ENCODE measurements at regions not wholly inside any gene's neighbourhood (a gene's known extent, or its start where the extent isn't known, plus 50 kb on each side); places are given as distances from the start of the nearest gene placed in this dataset.

GRCh38 chr12:75636607-75637006 lies 125.2 kb upstream of the KRR1 start:
- no peaks in the 10 kb centered on the region for H3K36me3 ChIP-seq (ENCODE audit: control insufficient read depth in 3 of 3, insufficient read depth in 3 of 3, low read length in 3 of 3)
- peaks cover 0 to under 1% (median 0%) of the 10 kb centered on the region in 3 donors for H3K9me3 ChIP-seq (ENCODE audit: control insufficient read depth in 3 of 3, low read length in 3 of 3)
- H3K27me3 ChIP-seq (ENCODE audit: control insufficient read depth in 3 of 3, insufficient read depth in 3 of 3, low read length in 3 of 3) = no peaks in the 10 kb centered on the region
- no peak overlapping the region for H3K9ac ChIP-seq (ENCODE audit: low read depth in 1 of 3, low read length in 3 of 3)
- H3K4me1 ChIP-seq (ENCODE audit: control insufficient read depth in 3 of 3, insufficient read depth in 3 of 3, low read length in 3 of 3) = no peaks in the 10 kb centered on the region
- H3K4me3 ChIP-seq (ENCODE audit: low read length in 3 of 3) = no peak overlapping the region
- no peak overlapping the region for H3K27ac ChIP-seq (ENCODE audit: low read depth, low read length)

- Histone ChIP-seq H3K9me3 (ENCODE audit: control insufficient read depth in 3 of 3, low read length in 3 of 3) (peaks cover 0 to 2% (median 0%) of the 10 kb centered on the region in 3 donors), H3K27ac (ENCODE audit: low read depth, low read length) (no peak overlapping the region), H3K27me3 (ENCODE audit: control insufficient read depth in 3 of 3, insufficient read depth in 3 of 3, low read length in 3 of 3) (no peaks in the 10 kb centered on the region), H3K4me1 (ENCODE audit: control insufficient read depth in 3 of 3, insufficient read depth in 3 of 3, low read length in 3 of 3) (no peaks in the 10 kb centered on the region), H3K9ac (ENCODE audit: low read depth in 1 of 3, low read length in 3 of 3) (no peak overlapping the region), H3K4me3 (ENCODE audit: low read length in 3 of 3) (no peak overlapping the region), H3K36me3 (ENCODE audit: control insufficient read depth in 3 of 3, insufficient read depth in 3 of 3, low read length in 3 of 3) (no peaks in the 10 kb centered on the region)
Measured at GRCh38 chr12:75635606-75636444, 124.4 kb upstream of the KRR1 start.

GRCh38 chr12:75634244-75635222 lies 123.1 kb upstream of the KRR1 start:
- no peak overlapping the region for H3K27ac ChIP-seq (ENCODE audit: low read depth, low read length)

GRCh38 chr12:75633789-75634188 lies 122.4 kb upstream of the KRR1 start:
- Histone ChIP-seq H3K27ac (ENCODE audit: low read depth, low read length) (no peak overlapping the region), H3K4me3 (ENCODE audit: low read length in 3 of 3) (no peak overlapping the region), H3K27me3 (ENCODE audit: control insufficient read depth in 3 of 3, insufficient read depth in 3 of 3, low read length in 3 of 3) (no peaks in the 10 kb centered on the region)

More at GRCh38 chr12:75634244-75635222, 123.1 kb upstream of the KRR1 start:
- no peaks in the 10 kb centered on the region for H3K36me3 ChIP-seq (ENCODE audit: control insufficient read depth in 3 of 3, insufficient read depth in 3 of 3, low read length in 3 of 3)
- H3K9me3 ChIP-seq (ENCODE audit: control insufficient read depth in 3 of 3, low read length in 3 of 3) = peaks cover 0 to 4% (median 0%) of the 10 kb centered on the region in 3 donors
- H3K27me3 ChIP-seq (ENCODE audit: control insufficient read depth in 3 of 3, insufficient read depth in 3 of 3, low read length in 3 of 3) = no peaks in the 10 kb centered on the region
- no peak overlapping the region for H3K4me3 ChIP-seq (ENCODE audit: low read length in 3 of 3)
- no peak overlapping the region for H3K9ac ChIP-seq (ENCODE audit: low read depth in 1 of 3, low read length in 3 of 3)
- H3K4me1 ChIP-seq (ENCODE audit: control insufficient read depth in 3 of 3, insufficient read depth in 3 of 3, low read length in 3 of 3) = no peaks in the 10 kb centered on the region

GRCh38 chr12:75632442-75632841 lies 121.0 kb upstream of the KRR1 start:
- Histone ChIP-seq H3K27ac (ENCODE audit: low read depth, low read length) (no peak overlapping the region), H3K9ac (ENCODE audit: low read depth in 1 of 3, low read length in 3 of 3) (no peak overlapping the region), H3K9me3 (ENCODE audit: control insufficient read depth in 3 of 3, low read length in 3 of 3) (peaks cover 0 to 4% (median 0%) of the 10 kb centered on the region in 3 donors), H3K4me1 (ENCODE audit: control insufficient read depth in 3 of 3, insufficient read depth in 3 of 3, low read length in 3 of 3) (no peaks in the 10 kb centered on the region), H3K27me3 (ENCODE audit: control insufficient read depth in 3 of 3, insufficient read depth in 3 of 3, low read length in 3 of 3) (no peaks in the 10 kb centered on the region), H3K36me3 (ENCODE audit: control insufficient read depth in 3 of 3, insufficient read depth in 3 of 3, low read length in 3 of 3) (no peaks in the 10 kb centered on the region), H3K4me3 (ENCODE audit: low read length in 3 of 3) (no peak overlapping the region)

More at GRCh38 chr12:75633789-75634188, 122.4 kb upstream of the KRR1 start:
- Histone ChIP-seq H3K36me3 (ENCODE audit: control insufficient read depth in 3 of 3, insufficient read depth in 3 of 3, low read length in 3 of 3) (no peaks in the 10 kb centered on the region), H3K9ac (ENCODE audit: low read depth in 1 of 3, low read length in 3 of 3) (no peak overlapping the region), H3K9me3 (ENCODE audit: control insufficient read depth in 3 of 3, low read length in 3 of 3) (peaks cover 0 to 4% (median 0%) of the 10 kb centered on the region in 3 donors), H3K4me1 (ENCODE audit: control insufficient read depth in 3 of 3, insufficient read depth in 3 of 3, low read length in 3 of 3) (no peaks in the 10 kb centered on the region)

- Histone ChIP-seq H3K9me3 (ENCODE audit: control insufficient read depth in 3 of 3, low read length in 3 of 3) (peaks cover 0 to 4% (median 0%) of the 10 kb centered on the region in 3 donors), H3K27ac (ENCODE audit: low read depth, low read length) (no peak overlapping the region), H3K9ac (ENCODE audit: low read depth in 1 of 3, low read length in 3 of 3) (no peak overlapping the region), H3K27me3 (ENCODE audit: control insufficient read depth in 3 of 3, insufficient read depth in 3 of 3, low read length in 3 of 3) (no peaks in the 10 kb centered on the region), H3K4me1 (ENCODE audit: control insufficient read depth in 3 of 3, insufficient read depth in 3 of 3, low read length in 3 of 3) (no peaks in the 10 kb centered on the region), H3K4me3 (ENCODE audit: low read length in 3 of 3) (no peak overlapping the region), H3K36me3 (ENCODE audit: control insufficient read depth in 3 of 3, insufficient read depth in 3 of 3, low read length in 3 of 3) (no peaks in the 10 kb centered on the region)
Measured at GRCh38 chr12:75631831-75632230, 120.4 kb upstream of the KRR1 start.

- Histone ChIP-seq H3K36me3 (ENCODE audit: control insufficient read depth in 3 of 3, insufficient read depth in 3 of 3, low read length in 3 of 3) (no peaks in the 10 kb centered on the region), H3K4me3 (ENCODE audit: low read length in 3 of 3) (no peak overlapping the region), H3K27ac (ENCODE audit: low read depth, low read length) (no peak overlapping the region), H3K9me3 (ENCODE audit: control insufficient read depth in 3 of 3, low read length in 3 of 3) (peaks cover 0 to 4% (median 0%) of the 10 kb centered on the region in 3 donors), H3K9ac (ENCODE audit: low read depth in 1 of 3, low read length in 3 of 3) (no peak overlapping the region), H3K27me3 (ENCODE audit: control insufficient read depth in 3 of 3, insufficient read depth in 3 of 3, low read length in 3 of 3) (no peaks in the 10 kb centered on the region), H3K4me1 (ENCODE audit: control insufficient read depth in 3 of 3, insufficient read depth in 3 of 3, low read length in 3 of 3) (no peaks in the 10 kb centered on the region)
Measured at GRCh38 chr12:75630091-75630490, 118.7 kb upstream of the KRR1 start.

GRCh38 chr12:75628916-75629315 lies 117.5 kb upstream of the KRR1 start:
- no peak overlapping the region for H3K27ac ChIP-seq (ENCODE audit: low read depth, low read length)
- H3K9ac ChIP-seq (ENCODE audit: low read depth in 1 of 3, low read length in 3 of 3) = no peak overlapping the region
- peaks cover 0 to 4% (median 0%) of the 10 kb centered on the region in 3 donors for H3K9me3 ChIP-seq (ENCODE audit: control insufficient read depth in 3 of 3, low read length in 3 of 3)
- H3K36me3 ChIP-seq (ENCODE audit: control insufficient read depth in 3 of 3, insufficient read depth in 3 of 3, low read length in 3 of 3) = no peaks in the 10 kb centered on the region
- H3K4me3 ChIP-seq (ENCODE audit: low read length in 3 of 3) = no peak overlapping the region
- peaks cover 0 to 2% (median under 1%) of the 10 kb centered on the region in 3 donors for H3K4me1 ChIP-seq (ENCODE audit: control insufficient read depth in 3 of 3, insufficient read depth in 3 of 3, low read length in 3 of 3)
- H3K27me3 ChIP-seq (ENCODE audit: control insufficient read depth in 3 of 3, insufficient read depth in 3 of 3, low read length in 3 of 3) = no peaks in the 10 kb centered on the region

- H3K4me1 ChIP-seq (ENCODE audit: control insufficient read depth in 3 of 3, insufficient read depth in 3 of 3, low read length in 3 of 3) = peaks cover 0 to 6% (median 5%) of the 10 kb centered on the region in 3 donors
- no peaks in the 10 kb centered on the region for H3K36me3 ChIP-seq (ENCODE audit: control insufficient read depth in 3 of 3, insufficient read depth in 3 of 3, low read length in 3 of 3)
- H3K27ac ChIP-seq (ENCODE audit: low read depth, low read length) = no peak overlapping the region
- H3K9me3 ChIP-seq (ENCODE audit: control insufficient read depth in 3 of 3, low read length in 3 of 3) = peaks cover 0 to 4% (median 0%) of the 10 kb centered on the region in 3 donors
- no peak overlapping the region for H3K4me3 ChIP-seq (ENCODE audit: low read length in 3 of 3)
- H3K27me3 ChIP-seq (ENCODE audit: control insufficient read depth in 3 of 3, insufficient read depth in 3 of 3, low read length in 3 of 3) = no peaks in the 10 kb centered on the region
- no peak overlapping the region for H3K9ac ChIP-seq (ENCODE audit: low read depth in 1 of 3, low read length in 3 of 3)
Measured at GRCh38 chr12:75628511-75628910, 117.1 kb upstream of the KRR1 start.
